Nephron progenitor cell (in vitro differentiated cells): ENCODE measurements at regions not wholly inside any gene's neighbourhood (a gene's known extent, or its start where the extent isn't known, plus 50 kb on each side); places are given as distances from the start of the nearest gene placed in this dataset.

Source experiments
- DNase-seq: peaks from one replicate; pipeline ENCODE4 v3.0.0; 2021
- H3K27ac Mint-ChIP-seq: 2 replicates; pipeline ENCODE4 v1.8.0; 2021; ENCODE audit warnings: mild to moderate bottlenecking, moderate library complexity, mixed read lengths
- H3K27me3 Mint-ChIP-seq: 2 replicates; pipeline ENCODE4 v1.8.0; 2021; ENCODE audit warnings: mild to moderate bottlenecking, low read depth, mixed read lengths; ENCODE audit not compliant: poor library complexity
- H3K36me3 Mint-ChIP-seq: 2 replicates; pipeline ENCODE4 v1.8.0; 2021; ENCODE audit warnings: low read depth, mixed read lengths
- H3K4me1 Mint-ChIP-seq: 2 replicates; pipeline ENCODE4 v1.8.0; 2021; ENCODE audit warnings: mixed read lengths
- H3K4me3 Mint-ChIP-seq: 2 replicates; pipeline ENCODE4 v1.8.0; 2021; ENCODE audit warnings: mild to moderate bottlenecking, moderate library complexity, mixed read lengths
- H3K9me3 Mint-ChIP-seq: 2 replicates; pipeline ENCODE4 v1.8.0; 2021; ENCODE audit warnings: mild to moderate bottlenecking, moderate library complexity, mixed read lengths
- CTCF ChIP-seq: fragments of 200-600 bp; sonication (generic); IDR thresholded peaks from 2 replicates; pipeline ENCODE4 v1.5.0; 2021; ENCODE audit warnings: antibody characterized with exemption

DNA sequence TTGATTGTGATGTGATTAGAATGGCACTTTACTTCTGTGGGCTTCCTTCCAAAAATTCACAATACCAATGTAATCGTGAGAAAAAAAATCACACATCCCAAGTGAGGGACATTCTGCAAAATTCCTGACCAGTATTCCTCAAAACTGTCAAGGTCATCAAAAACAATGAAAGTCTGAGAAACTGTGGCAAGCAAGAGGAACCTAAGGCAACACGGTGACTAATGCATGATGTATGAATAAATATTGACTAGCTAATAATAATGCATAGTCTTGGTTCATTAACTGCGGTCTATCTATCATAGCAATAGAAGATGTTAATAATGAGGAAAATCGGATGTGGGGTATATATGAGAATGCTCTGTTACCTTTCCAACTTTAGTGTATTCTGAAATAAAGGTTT lies 159.0 kb downstream of the RFC3 start:
- no peaks in the 10 kb centered on the region for H3K9me3 Mint-ChIP-seq
- no peak overlapping the region for H3K4me3 Mint-ChIP-seq
- no peaks in the 10 kb centered on the region for H3K4me1 Mint-ChIP-seq
- no peaks in the 10 kb centered on the region for H3K27me3 Mint-ChIP-seq
- H3K36me3 Mint-ChIP-seq = peaks cover 5% of the 10 kb centered on the region
- DNase-seq = no peak
- no peak overlapping the region for H3K27ac Mint-ChIP-seq
- no peak for TF ChIP-seq CTCF

DNA sequence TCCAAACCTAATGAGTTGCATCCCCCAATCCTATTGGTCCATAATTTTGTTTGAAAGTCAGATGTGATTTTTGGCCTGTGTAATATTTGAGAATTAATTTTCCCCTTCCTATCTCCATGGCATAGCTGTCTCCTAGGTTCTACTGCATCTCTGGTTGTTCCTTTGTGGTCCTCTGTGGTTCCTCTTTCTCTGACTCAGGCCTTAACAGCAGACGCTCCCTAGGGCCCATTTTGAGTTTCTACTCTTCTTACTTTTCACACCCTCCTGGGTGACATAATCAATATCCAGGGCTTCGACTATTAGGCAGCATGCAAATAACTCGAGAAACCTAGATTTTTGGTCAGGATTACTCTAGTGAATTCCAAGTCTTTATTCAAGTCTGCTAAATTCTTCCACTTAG lies 160.7 kb downstream of the RFC3 start:
- H3K4me1 Mint-ChIP-seq = no peaks in the 10 kb centered on the region
- H3K9me3 Mint-ChIP-seq = peaks cover 6% of the 10 kb centered on the region
- no peak for TF ChIP-seq CTCF
- no peaks in the 10 kb centered on the region for H3K27me3 Mint-ChIP-seq
- H3K36me3 Mint-ChIP-seq = peaks cover 7% of the 10 kb centered on the region
- DNase-seq = no peak
- H3K4me3 Mint-ChIP-seq = no peak overlapping the region
- H3K27ac Mint-ChIP-seq = no peak overlapping the region

- Mint-ChIP-seq H3K4me1 (peaks cover 9% of the 10 kb centered on the region), H3K4me3 (no peak overlapping the region), H3K27ac (no peak overlapping the region), H3K27me3 (no peaks in the 10 kb centered on the region), H3K36me3 (no peaks in the 10 kb centered on the region), H3K9me3 (no peaks in the 10 kb centered on the region)
- no peak for DNase-seq
- TF ChIP-seq CTCF = no peak
Measured at GRCh38 chr13:33992881-33993336, 175.0 kb downstream of the RFC3 start.

DNA sequence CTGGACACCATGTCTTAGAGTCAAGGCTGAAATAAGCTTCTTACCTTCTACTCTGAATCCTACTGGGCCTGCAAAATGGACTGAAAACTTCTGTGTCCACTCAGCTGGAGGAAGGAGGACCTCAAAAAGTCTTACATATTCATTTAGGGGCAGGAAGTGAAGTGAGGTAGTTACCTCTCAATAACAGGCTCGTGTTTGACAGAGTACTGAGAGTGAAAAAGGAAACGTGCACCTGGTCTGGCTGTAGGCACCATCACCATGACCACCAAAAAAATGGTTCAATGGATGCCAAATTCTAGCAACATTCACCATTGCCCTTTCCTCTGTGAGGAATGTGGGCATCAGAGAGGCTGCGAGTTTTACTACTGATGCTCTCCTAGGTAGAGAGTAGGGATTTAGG lies 176.2 kb downstream of the RFC3 start:
- Mint-ChIP-seq H3K27ac (no peak overlapping the region), H3K9me3 (no peaks in the 10 kb centered on the region), H3K4me1 (peaks cover 12% of the 10 kb centered on the region), H3K4me3 (no peak overlapping the region), H3K27me3 (peaks cover 2% of the 10 kb centered on the region), H3K36me3 (no peaks in the 10 kb centered on the region)
- DNase-seq = no peak
- no peak for TF ChIP-seq CTCF

GRCh38 chr13:33994826-33995502 lies 177.0 kb downstream of the RFC3 start:
- Mint-ChIP-seq H3K36me3 (no peaks in the 10 kb centered on the region), H3K4me1 (peaks cover 15% of the 10 kb centered on the region), H3K9me3 (no peaks in the 10 kb centered on the region), H3K27me3 (peaks cover 2% of the 10 kb centered on the region), H3K4me3 (no peak overlapping the region), H3K27ac (no peak overlapping the region)
- TF ChIP-seq CTCF = no peak
- no peak for DNase-seq

- TF ChIP-seq CTCF = no peak
- Mint-ChIP-seq H3K4me1 (peaks cover 29% of the 10 kb centered on the region), H3K27me3 (peaks cover 2% of the 10 kb centered on the region), H3K4me3 (no peak overlapping the region), H3K27ac (no peak overlapping the region), H3K36me3 (no peaks in the 10 kb centered on the region), H3K9me3 (no peaks in the 10 kb centered on the region)
- DNase-seq = no peak
Measured at GRCh38 chr13:33996636-33997035, 178.7 kb downstream of the RFC3 start.
